ENCODE measurements at regions not wholly inside any gene's neighbourhood (a gene's known extent, or its start where the extent isn't known, plus 50 kb on each side); places are given as distances from the start of the nearest gene placed in this dataset.

GRCh38 chr18:14933964-14934363 lies 186.0 kb downstream of the ANKRD30B start:
- TF ChIP-seq CTCF (IDR thresholded peaks at IDR 0.05) = no peak
- TF ChIP-seq POLR2A (IDR thresholded peaks at IDR 0.05) = no peak

All from esophagus squamous epithelium (tissue), 4 donors.